GM18861 (cell line): ENCODE measurements at regions not wholly inside any gene's neighbourhood (a gene's known extent, or its start where the extent isn't known, plus 50 kb on each side); places are given as distances from the start of the nearest gene placed in this dataset.
A peak's percentile ranks its signal among the peaks of the same experiment; 100 is the strongest.
"Not testable (repeated sequence)": the region's sequence is repeated elsewhere in the genome, so short reads cannot be mapped to it uniquely, and the experiment has no call there.

Experiments
- ATAC-seq: cut with Tn5 transposase; IDR thresholded peaks from one replicate; pipeline ENCODE4 v1.9.1; 2021; ENCODE audit not compliant: unreplicated experiment

GRCh38 chr16:63461248-63461841, 1425.1 kb upstream of the CDH8 start:
- ATAC-seq, result no peak

GRCh38 chr16:63458846-63459245, 1422.6 kb upstream of the CDH8 start:
- no peak for ATAC-seq

- no peak for ATAC-seq
These were observed 1421.6 kb upstream of the CDH8 start for GRCh38 chr16:63457869-63458268.

GRCh38 chr16:63453261-63453660, 1417.0 kb upstream of the CDH8 start:
- no peak for ATAC-seq

- no peak for ATAC-seq
These were observed 1410.9 kb upstream of the CDH8 start for GRCh38 chr16:63447121-63447520.

- ATAC-seq, result no peak
These were observed 1406.0 kb upstream of the CDH8 start for GRCh38 chr16:63442246-63442645.

GRCh38 chr16:63426275-63426870, 1390.1 kb upstream of the CDH8 start:
- no peak for ATAC-seq

- ATAC-seq, result no peak
These were observed 1386.5 kb upstream of the CDH8 start for GRCh38 chr16:63422715-63423114.

GRCh38 chr16:63416712-63417111, 1380.5 kb upstream of the CDH8 start:
- no peak for ATAC-seq

- no peak for ATAC-seq
These were observed 1378.8 kb upstream of the CDH8 start for GRCh38 chr16:63415014-63415413.

- ATAC-seq, result no peak
These were observed 1374.4 kb upstream of the CDH8 start for GRCh38 chr16:63410594-63410993.

GRCh38 chr16:63403792-63404191, 1367.6 kb upstream of the CDH8 start:
- no peak for ATAC-seq

GRCh38 chr16:63388277-63388676, 1352.0 kb upstream of the CDH8 start:
- not testable (repeated sequence) for ATAC-seq

- no peak for ATAC-seq
These were observed 1349.6 kb upstream of the CDH8 start for GRCh38 chr16:63385714-63386432.

GRCh38 chr16:63373744-63374143, 1337.5 kb upstream of the CDH8 start:
- no peak for ATAC-seq

- no peak for ATAC-seq
These were observed 1336.6 kb upstream of the CDH8 start for GRCh38 chr16:63372815-63373214.

- ATAC-seq, result no peak
These were observed 1336.0 kb upstream of the CDH8 start for GRCh38 chr16:63372283-63372682.

- no peak for ATAC-seq
These were observed 1329.5 kb upstream of the CDH8 start for GRCh38 chr16:63365649-63366304.

- ATAC-seq, result no peak
These were observed 1327.5 kb upstream of the CDH8 start for GRCh38 chr16:63363738-63364137.

- ATAC-seq, result peak; percentile 84
These were observed 1324.9 kb upstream of the CDH8 start for GRCh38 chr16:63361032-63361624.

GRCh38 chr16:63349961-63350360, 1313.7 kb upstream of the CDH8 start:
- ATAC-seq, result no peak

- ATAC-seq, result no peak
These were observed 1309.8 kb upstream of the CDH8 start for GRCh38 chr16:63346000-63346399.
